Esophagus squamous epithelium (tissue), 4 donors: ENCODE measurements at regions not wholly inside any gene's neighbourhood (a gene's known extent, or its start where the extent isn't known, plus 50 kb on each side); places are given as distances from the start of the nearest gene placed in this dataset.

ENCODE experiments used
- POLR2A ChIP-seq, 4 donors: fragments of 450-650 bp; IDR thresholded peaks; one replicate each; pipeline ENCODE4 v1.6.1; 2017; ENCODE audit warnings: antibody characterized with exemption in 4 of 4, mild to moderate bottlenecking in 4 of 4, moderate library complexity in 3 of 4
- TF ChIP-seq, protein P1 (sequence below), 6 experiments: fragments of 450-650 bp in 4 of 6; fragments of 200-600 bp in 2 of 6; sonication (generic) in 2 of 6; IDR thresholded peaks; one replicate each; pipeline ENCODE4 v1.5.1; 2016 to 2019; ENCODE audit warnings: antibody characterized with exemption in 6 of 6, mild to moderate bottlenecking in 4 of 6, moderate library complexity in 4 of 6

DNA sequence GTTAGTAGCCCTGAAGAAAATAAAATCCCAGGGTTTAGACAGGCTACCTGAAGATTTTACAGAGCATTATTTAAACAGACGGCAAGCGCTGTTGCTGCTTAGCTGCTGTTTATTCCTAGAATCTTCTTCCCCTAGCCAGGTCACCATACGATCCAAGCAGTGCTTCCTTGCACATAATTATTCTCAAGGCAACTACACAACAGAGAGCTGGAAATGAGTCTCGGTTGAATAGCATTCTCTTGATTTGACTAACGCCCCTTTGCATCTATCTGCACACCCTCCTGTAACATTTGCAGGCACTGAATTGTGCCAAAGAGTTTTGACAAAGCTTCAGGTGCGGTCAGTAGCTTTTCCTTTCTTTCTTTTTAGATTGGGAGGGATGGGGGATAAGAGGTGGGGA is 564.4 kb downstream of the TBL1XR1 start:
- TF ChIP-seq, protein P1, sequence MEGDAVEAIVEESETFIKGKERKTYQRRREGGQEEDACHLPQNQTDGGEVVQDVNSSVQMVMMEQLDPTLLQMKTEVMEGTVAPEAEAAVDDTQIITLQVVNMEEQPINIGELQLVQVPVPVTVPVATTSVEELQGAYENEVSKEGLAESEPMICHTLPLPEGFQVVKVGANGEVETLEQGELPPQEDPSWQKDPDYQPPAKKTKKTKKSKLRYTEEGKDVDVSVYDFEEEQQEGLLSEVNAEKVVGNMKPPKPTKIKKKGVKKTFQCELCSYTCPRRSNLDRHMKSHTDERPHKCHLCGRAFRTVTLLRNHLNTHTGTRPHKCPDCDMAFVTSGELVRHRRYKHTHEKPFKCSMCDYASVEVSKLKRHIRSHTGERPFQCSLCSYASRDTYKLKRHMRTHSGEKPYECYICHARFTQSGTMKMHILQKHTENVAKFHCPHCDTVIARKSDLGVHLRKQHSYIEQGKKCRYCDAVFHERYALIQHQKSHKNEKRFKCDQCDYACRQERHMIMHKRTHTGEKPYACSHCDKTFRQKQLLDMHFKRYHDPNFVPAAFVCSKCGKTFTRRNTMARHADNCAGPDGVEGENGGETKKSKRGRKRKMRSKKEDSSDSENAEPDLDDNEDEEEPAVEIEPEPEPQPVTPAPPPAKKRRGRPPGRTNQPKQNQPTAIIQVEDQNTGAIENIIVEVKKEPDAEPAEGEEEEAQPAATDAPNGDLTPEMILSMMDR (IDR thresholded peaks at IDR 0.05) = no peak
- no peak for TF ChIP-seq POLR2A (IDR thresholded peaks at IDR 0.05)
